ENCODE measurements at regions not wholly inside any gene's neighbourhood (a gene's known extent, or its start where the extent isn't known, plus 50 kb on each side); places are given as distances from the start of the nearest gene placed in this dataset.

- Histone ChIP-seq H3K4me3 (ENCODE audit: low read length in 2 of 2) (no peak overlapping the region), H3K9me3 (ENCODE audit: control insufficient read depth, low read length) (no peaks in the 10 kb centered on the region), H3K36me3 (ENCODE audit: control insufficient read depth in 1 of 2, insufficient read depth in 2 of 2, low read length in 1 of 2) (no peaks in the 10 kb centered on the region), H3K27ac (ENCODE audit: low read depth in 1 of 2, low read length in 2 of 2) (no peak overlapping the region), H3K4me1 (ENCODE audit: control insufficient read depth in 1 of 2, insufficient read depth in 2 of 2, low read length in 2 of 2) (no peaks in the 10 kb centered on the region), H3K27me3 (ENCODE audit: control insufficient read depth in 1 of 2, insufficient read depth in 2 of 2, low read length in 1 of 2) (no peaks in the 10 kb centered on the region)
- ATAC-seq (ENCODE audit: low FRiP score) = no peak
- intact Hi-C loops (cut with DNase I) = no loop called here
- 97% methylated on average over 6 of the region's 6 CpGs for WGBS, 2 donors
- DNase-seq = no peak
These were observed 828.8 kb upstream of the GJE1 start for GRCh38 chr6:141303907-141304306.

- Histone ChIP-seq H3K27ac (ENCODE audit: low read depth in 1 of 2, low read length in 2 of 2) (no peak overlapping the region), H3K36me3 (ENCODE audit: control insufficient read depth in 1 of 2, insufficient read depth in 2 of 2, low read length in 1 of 2) (no peaks in the 10 kb centered on the region), H3K4me3 (ENCODE audit: low read length in 2 of 2) (no peak overlapping the region), H3K9me3 (ENCODE audit: control insufficient read depth, low read length) (no peaks in the 10 kb centered on the region), H3K4me1 (ENCODE audit: control insufficient read depth in 1 of 2, insufficient read depth in 2 of 2, low read length in 2 of 2) (no peaks in the 10 kb centered on the region), H3K27me3 (ENCODE audit: control insufficient read depth in 1 of 2, insufficient read depth in 2 of 2, low read length in 1 of 2) (no peaks in the 10 kb centered on the region)
- no peak for ATAC-seq (ENCODE audit: low FRiP score)
- intact Hi-C loops (cut with DNase I) = no loop called here
- 53 to 67% methylated on average over 1 of the region's 1 CpG for WGBS, 2 donors
- DNase-seq = no peak
These were observed 830.9 kb upstream of the GJE1 start for GRCh38 chr6:141301779-141302178.

- intact Hi-C loops (cut with DNase I) = no loop called here
- Histone ChIP-seq H3K36me3 (ENCODE audit: control insufficient read depth in 1 of 2, insufficient read depth in 2 of 2, low read length in 1 of 2) (no peaks in the 10 kb centered on the region), H3K9me3 (ENCODE audit: control insufficient read depth, low read length) (no peaks in the 10 kb centered on the region), H3K4me3 (ENCODE audit: low read length in 2 of 2) (no peak overlapping the region), H3K27ac (ENCODE audit: low read depth in 1 of 2, low read length in 2 of 2) (no peak overlapping the region), H3K27me3 (ENCODE audit: control insufficient read depth in 1 of 2, insufficient read depth in 2 of 2, low read length in 1 of 2) (no peaks in the 10 kb centered on the region), H3K4me1 (ENCODE audit: control insufficient read depth in 1 of 2, insufficient read depth in 2 of 2, low read length in 2 of 2) (no peaks in the 10 kb centered on the region)
- no peak for DNase-seq
- ATAC-seq (ENCODE audit: low FRiP score) = no peak
- 69 to 72% methylated on average over 3 of the region's 3 CpGs for WGBS, 2 donors
These were observed 841.6 kb upstream of the GJE1 start for GRCh38 chr6:141290941-141291721.

- no peaks in the 10 kb centered on the region for H3K4me1 ChIP-seq (ENCODE audit: control insufficient read depth in 1 of 2, insufficient read depth in 2 of 2, low read length in 2 of 2)
- no peak overlapping the region for H3K27ac ChIP-seq (ENCODE audit: low read depth in 1 of 2, low read length in 2 of 2)
- intact Hi-C loops (cut with DNase I) = no loop called here
- no peak overlapping the region for H3K4me3 ChIP-seq (ENCODE audit: low read length in 2 of 2)
- no peak for ATAC-seq (ENCODE audit: low FRiP score)
- no peaks in the 10 kb centered on the region for H3K36me3 ChIP-seq (ENCODE audit: control insufficient read depth in 1 of 2, insufficient read depth in 2 of 2, low read length in 1 of 2)
- WGBS, 2 donors = 98 to 100% methylated on average over 5 of the region's 5 CpGs
- H3K27me3 ChIP-seq (ENCODE audit: control insufficient read depth in 1 of 2, insufficient read depth in 2 of 2, low read length in 1 of 2) = no peaks in the 10 kb centered on the region
- peak in 1 of 2 donors; percentile 26 for DNase-seq
- H3K9me3 ChIP-seq (ENCODE audit: control insufficient read depth, low read length) = no peaks in the 10 kb centered on the region
These were observed 843.8 kb upstream of the GJE1 start for GRCh38 chr6:141288947-141289346.

GRCh38 chr6:141282263-141282662 lies 850.5 kb upstream of the GJE1 start:
- no peaks in the 10 kb centered on the region for H3K9me3 ChIP-seq (ENCODE audit: control insufficient read depth, low read length)
- WGBS, 2 donors = 87 to 95% methylated on average over 1 of the region's 1 CpG
- no peak for ATAC-seq (ENCODE audit: low FRiP score)
- H3K4me1 ChIP-seq (ENCODE audit: control insufficient read depth in 1 of 2, insufficient read depth in 2 of 2, low read length in 2 of 2) = no peaks in the 10 kb centered on the region
- no peak overlapping the region for H3K27ac ChIP-seq (ENCODE audit: low read depth in 1 of 2, low read length in 2 of 2)
- H3K4me3 ChIP-seq (ENCODE audit: low read length in 2 of 2) = no peak overlapping the region
- no peaks in the 10 kb centered on the region for H3K27me3 ChIP-seq (ENCODE audit: control insufficient read depth in 1 of 2, insufficient read depth in 2 of 2, low read length in 1 of 2)
- DNase-seq = no peak
- intact Hi-C loops (cut with DNase I) = no loop called here
- no peaks in the 10 kb centered on the region for H3K36me3 ChIP-seq (ENCODE audit: control insufficient read depth in 1 of 2, insufficient read depth in 2 of 2, low read length in 1 of 2)

GRCh38 chr6:141269684-141270083 lies 863.0 kb upstream of the GJE1 start:
- no peaks in the 10 kb centered on the region for H3K4me1 ChIP-seq (ENCODE audit: control insufficient read depth in 1 of 2, insufficient read depth in 2 of 2, low read length in 2 of 2)
- intact Hi-C loops (cut with DNase I) = no loop called here
- ATAC-seq (ENCODE audit: low FRiP score) (no peak), DNase-seq (no peak)
- no peak overlapping the region for H3K4me3 ChIP-seq (ENCODE audit: low read length in 2 of 2)
- no peaks in the 10 kb centered on the region for H3K27me3 ChIP-seq (ENCODE audit: control insufficient read depth in 1 of 2, insufficient read depth in 2 of 2, low read length in 1 of 2)
- no peaks in the 10 kb centered on the region for H3K36me3 ChIP-seq (ENCODE audit: control insufficient read depth in 1 of 2, insufficient read depth in 2 of 2, low read length in 1 of 2)
- no peak overlapping the region for H3K27ac ChIP-seq (ENCODE audit: low read depth in 1 of 2, low read length in 2 of 2)
- H3K9me3 ChIP-seq (ENCODE audit: control insufficient read depth, low read length) = no peaks in the 10 kb centered on the region

GRCh38 chr6:141267420-141267819 lies 865.3 kb upstream of the GJE1 start:
- DNase-seq = no peak
- 94 to 98% methylated on average over 6 of the region's 6 CpGs for WGBS, 2 donors
- Histone ChIP-seq H3K36me3 (ENCODE audit: control insufficient read depth in 1 of 2, insufficient read depth in 2 of 2, low read length in 1 of 2) (no peaks in the 10 kb centered on the region), H3K4me3 (ENCODE audit: low read length in 2 of 2) (no peak overlapping the region), H3K4me1 (ENCODE audit: control insufficient read depth in 1 of 2, insufficient read depth in 2 of 2, low read length in 2 of 2) (no peaks in the 10 kb centered on the region), H3K9me3 (ENCODE audit: control insufficient read depth, low read length) (no peaks in the 10 kb centered on the region), H3K27me3 (ENCODE audit: control insufficient read depth in 1 of 2, insufficient read depth in 2 of 2, low read length in 1 of 2) (no peaks in the 10 kb centered on the region), H3K27ac (ENCODE audit: low read depth in 1 of 2, low read length in 2 of 2) (no peak overlapping the region)
- intact Hi-C loops (cut with DNase I) = no loop called here
- no peak for ATAC-seq (ENCODE audit: low FRiP score)

GRCh38 chr6:141265756-141266623 lies 866.7 kb upstream of the GJE1 start:
- peak overlapping the region in 1 of 2 donors; percentile 26 for H3K4me3 ChIP-seq (ENCODE audit: low read length in 2 of 2)
- no peak for ATAC-seq (ENCODE audit: low FRiP score)
- WGBS, 2 donors = 46% methylated on average over 4 of the region's 4 CpGs
- no peak overlapping the region for H3K27ac ChIP-seq (ENCODE audit: low read depth in 1 of 2, low read length in 2 of 2)
- no peaks in the 10 kb centered on the region for H3K27me3 ChIP-seq (ENCODE audit: control insufficient read depth in 1 of 2, insufficient read depth in 2 of 2, low read length in 1 of 2)
- H3K36me3 ChIP-seq (ENCODE audit: control insufficient read depth in 1 of 2, insufficient read depth in 2 of 2, low read length in 1 of 2) = no peaks in the 10 kb centered on the region
- DNase-seq = no peak
- no peaks in the 10 kb centered on the region for H3K9me3 ChIP-seq (ENCODE audit: control insufficient read depth, low read length)
- intact Hi-C loops (cut with DNase I) = no loop called here
- no peaks in the 10 kb centered on the region for H3K4me1 ChIP-seq (ENCODE audit: control insufficient read depth in 1 of 2, insufficient read depth in 2 of 2, low read length in 2 of 2)

- intact Hi-C loops (cut with DNase I) = no loop called here
- no peak overlapping the region for H3K4me3 ChIP-seq (ENCODE audit: low read length in 2 of 2)
- H3K27ac ChIP-seq (ENCODE audit: low read depth in 1 of 2, low read length in 2 of 2) = no peak overlapping the region
- no peak for ATAC-seq (ENCODE audit: low FRiP score)
- DNase-seq = no peak
- no peaks in the 10 kb centered on the region for H3K4me1 ChIP-seq (ENCODE audit: control insufficient read depth in 1 of 2, insufficient read depth in 2 of 2, low read length in 2 of 2)
- no peaks in the 10 kb centered on the region for H3K36me3 ChIP-seq (ENCODE audit: control insufficient read depth in 1 of 2, insufficient read depth in 2 of 2, low read length in 1 of 2)
- no peaks in the 10 kb centered on the region for H3K9me3 ChIP-seq (ENCODE audit: control insufficient read depth, low read length)
- no peaks in the 10 kb centered on the region for H3K27me3 ChIP-seq (ENCODE audit: control insufficient read depth in 1 of 2, insufficient read depth in 2 of 2, low read length in 1 of 2)
- WGBS, 2 donors = 84 to 87% methylated on average over 4 of the region's 4 CpGs
These were observed 868.6 kb upstream of the GJE1 start for GRCh38 chr6:141264101-141264500.
